Stimulated activated naive CD8-positive, alpha-beta T cell treated with anti-CD3 and anti-CD28 coated beads, Interleukin-15, Interleukin-2, amounts not matched to agents 100 ng/mL and 50 ng/mL, for 24 hours (primary cell): ENCODE measurements at regions not wholly inside any gene's neighbourhood (a gene's known extent, or its start where the extent isn't known, plus 50 kb on each side); places are given as distances from the start of the nearest gene placed in this dataset.
"Not testable (repeated sequence)": the region's sequence is repeated elsewhere in the genome, so short reads cannot be mapped to it uniquely, and the experiment has no call there.

Experiments
- H3K27ac Mint-ChIP-seq: one replicate; pipeline ENCODE4 v1.8.0; 2021; ENCODE audit warnings: mild to moderate bottlenecking, mixed read lengths
- H3K27me3 Mint-ChIP-seq: one replicate; pipeline ENCODE4 v1.8.0; 2021; ENCODE audit warnings: mixed read lengths
- H3K36me3 Mint-ChIP-seq: one replicate; pipeline ENCODE4 v1.8.0; 2021; ENCODE audit warnings: low read depth, mixed read lengths
- H3K4me1 Mint-ChIP-seq: one replicate; pipeline ENCODE4 v1.8.0; 2021; ENCODE audit warnings: low read depth, mixed read lengths
- H3K4me3 Mint-ChIP-seq: one replicate; pipeline ENCODE4 v1.8.0; 2021; ENCODE audit warnings: mild to moderate bottlenecking, mixed read lengths
- H3K9me3 Mint-ChIP-seq: one replicate; pipeline ENCODE4 v1.8.0; 2021; ENCODE audit warnings: mixed read lengths

GRCh38 chr2:14991723-14992122 is 359.2 kb downstream of the LRATD1 start:
- no peaks in the 10 kb centered on the region for H3K36me3 Mint-ChIP-seq
- H3K27ac Mint-ChIP-seq, result no peak overlapping the region
- peaks cover 12% of the 10 kb centered on the region for H3K27me3 Mint-ChIP-seq
- no peak overlapping the region for H3K4me3 Mint-ChIP-seq
- H3K9me3 Mint-ChIP-seq, result no peaks in the 10 kb centered on the region
- no peaks in the 10 kb centered on the region for H3K4me1 Mint-ChIP-seq

GRCh38 chr2:14994721-14995120 is 362.2 kb downstream of the LRATD1 start:
- no peaks in the 10 kb centered on the region for H3K9me3 Mint-ChIP-seq
- peaks cover 15% of the 10 kb centered on the region for H3K27me3 Mint-ChIP-seq
- no peak overlapping the region for H3K27ac Mint-ChIP-seq
- no peak overlapping the region for H3K4me3 Mint-ChIP-seq
- H3K4me1 Mint-ChIP-seq, result no peaks in the 10 kb centered on the region
- H3K36me3 Mint-ChIP-seq, result no peaks in the 10 kb centered on the region

GRCh38 chr2:14996351-14997014 is 364.0 kb downstream of the LRATD1 start:
- Mint-ChIP-seq H3K4me3 (no peak overlapping the region), H3K27ac (no peak overlapping the region), H3K9me3 (no peaks in the 10 kb centered on the region), H3K36me3 (no peaks in the 10 kb centered on the region), H3K4me1 (no peaks in the 10 kb centered on the region), H3K27me3 (peaks cover 15% of the 10 kb centered on the region)

GRCh38 chr2:14998546-14998945 is 366.0 kb downstream of the LRATD1 start:
- H3K36me3 Mint-ChIP-seq, result no peaks in the 10 kb centered on the region
- H3K9me3 Mint-ChIP-seq, result no peaks in the 10 kb centered on the region
- peaks cover 15% of the 10 kb centered on the region for H3K27me3 Mint-ChIP-seq
- no peaks in the 10 kb centered on the region for H3K4me1 Mint-ChIP-seq
- H3K27ac Mint-ChIP-seq, result no peak overlapping the region
- no peak overlapping the region for H3K4me3 Mint-ChIP-seq

GRCh38 chr2:14999114-14999661 is 366.7 kb downstream of the LRATD1 start:
- Mint-ChIP-seq H3K27ac (no peak overlapping the region), H3K4me3 (no peak overlapping the region), H3K36me3 (no peaks in the 10 kb centered on the region), H3K9me3 (no peaks in the 10 kb centered on the region), H3K4me1 (no peaks in the 10 kb centered on the region), H3K27me3 (peaks cover 15% of the 10 kb centered on the region)

GRCh38 chr2:15002519-15002918 is 370.0 kb downstream of the LRATD1 start:
- not testable (repeated sequence) for H3K27me3 Mint-ChIP-seq, H3K4me1 Mint-ChIP-seq, H3K4me3 Mint-ChIP-seq, H3K27ac Mint-ChIP-seq, H3K36me3 Mint-ChIP-seq, H3K9me3 Mint-ChIP-seq

GRCh38 chr2:15006667-15007066 is 374.1 kb downstream of the LRATD1 start:
- Mint-ChIP-seq H3K36me3 (no peaks in the 10 kb centered on the region), H3K9me3 (peaks cover 3% of the 10 kb centered on the region), H3K27me3 (peaks cover 3% of the 10 kb centered on the region), H3K4me1 (peaks cover 5% of the 10 kb centered on the region), H3K27ac (no peak overlapping the region), H3K4me3 (no peak overlapping the region)

- H3K9me3 Mint-ChIP-seq, result peaks cover 12% of the 10 kb centered on the region
- H3K4me3 Mint-ChIP-seq, result no peak overlapping the region
- H3K36me3 Mint-ChIP-seq, result peaks cover 5% of the 10 kb centered on the region
- H3K27ac Mint-ChIP-seq, result no peak overlapping the region
- H3K27me3 Mint-ChIP-seq, result peaks cover 5% of the 10 kb centered on the region
- H3K4me1 Mint-ChIP-seq, result peaks cover 5% of the 10 kb centered on the region
Measured at GRCh38 chr2:15009681-15010080, 377.2 kb downstream of the LRATD1 start.

- Mint-ChIP-seq H3K9me3 (peaks cover 12% of the 10 kb centered on the region), H3K4me1 (peaks cover 5% of the 10 kb centered on the region), H3K27me3 (peaks cover 5% of the 10 kb centered on the region), H3K27ac (no peak overlapping the region), H3K4me3 (no peak overlapping the region), H3K36me3 (peaks cover 5% of the 10 kb centered on the region)
Measured at GRCh38 chr2:15010346-15010745, 377.8 kb downstream of the LRATD1 start.

GRCh38 chr2:15018814-15019213 is 386.3 kb downstream of the LRATD1 start:
- no peaks in the 10 kb centered on the region for H3K4me1 Mint-ChIP-seq
- no peak overlapping the region for H3K4me3 Mint-ChIP-seq
- no peaks in the 10 kb centered on the region for H3K36me3 Mint-ChIP-seq
- H3K27me3 Mint-ChIP-seq, result no peaks in the 10 kb centered on the region
- H3K9me3 Mint-ChIP-seq, result peaks cover 8% of the 10 kb centered on the region
- H3K27ac Mint-ChIP-seq, result no peak overlapping the region

GRCh38 chr2:15023221-15023620 is 390.7 kb downstream of the LRATD1 start:
- Mint-ChIP-seq H3K27me3 (peaks cover 3% of the 10 kb centered on the region), H3K4me1 (no peaks in the 10 kb centered on the region), H3K4me3 (no peak overlapping the region), H3K27ac (no peak overlapping the region), H3K9me3 (no peaks in the 10 kb centered on the region), H3K36me3 (no peaks in the 10 kb centered on the region)

- peaks cover 10% of the 10 kb centered on the region for H3K27me3 Mint-ChIP-seq
- H3K36me3 Mint-ChIP-seq, result no peaks in the 10 kb centered on the region
- no peak overlapping the region for H3K4me3 Mint-ChIP-seq
- H3K4me1 Mint-ChIP-seq, result no peaks in the 10 kb centered on the region
- no peak overlapping the region for H3K27ac Mint-ChIP-seq
- H3K9me3 Mint-ChIP-seq, result no peaks in the 10 kb centered on the region
Measured at GRCh38 chr2:15028406-15028805, 395.9 kb downstream of the LRATD1 start.

- Mint-ChIP-seq H3K27me3 (peaks cover 13% of the 10 kb centered on the region), H3K4me1 (no peaks in the 10 kb centered on the region), H3K4me3 (no peak overlapping the region), H3K9me3 (no peaks in the 10 kb centered on the region), H3K27ac (no peak overlapping the region), H3K36me3 (no peaks in the 10 kb centered on the region)
Measured at GRCh38 chr2:15031745-15032240, 399.3 kb downstream of the LRATD1 start.

GRCh38 chr2:15034246-15034645 is 401.7 kb downstream of the LRATD1 start:
- Mint-ChIP-seq H3K27ac (no peak overlapping the region), H3K36me3 (no peaks in the 10 kb centered on the region), H3K27me3 (peaks cover 6% of the 10 kb centered on the region), H3K4me1 (peaks cover 9% of the 10 kb centered on the region), H3K4me3 (no peak overlapping the region), H3K9me3 (no peaks in the 10 kb centered on the region)

- H3K4me1 Mint-ChIP-seq, result peaks cover 11% of the 10 kb centered on the region
- H3K27ac Mint-ChIP-seq, result no peak overlapping the region
- no peaks in the 10 kb centered on the region for H3K36me3 Mint-ChIP-seq
- H3K9me3 Mint-ChIP-seq, result no peaks in the 10 kb centered on the region
- no peak overlapping the region for H3K4me3 Mint-ChIP-seq
- H3K27me3 Mint-ChIP-seq, result peaks cover 6% of the 10 kb centered on the region
Measured at GRCh38 chr2:15034860-15035259, 402.3 kb downstream of the LRATD1 start.
